Panc1 (cell line): ENCODE measurements at regions not wholly inside any gene's neighbourhood (a gene's known extent, or its start where the extent isn't known, plus 50 kb on each side); places are given as distances from the start of the nearest gene placed in this dataset.

Experiments
- ATAC-seq: fragments of 200-7000 bp; cut with Tn5 transposase; 2 replicates; pipeline ENCODE4 v1.9.1; 2020; ENCODE audit warnings: mild to moderate bottlenecking, moderate library complexity
- BruUV-seq: library from RNA; stranded (reverse); fragments of 400-500 nt; replicated peaks from 2 replicates; lab custom pipeline; 2021; lab: Mats Ljungman, UMichigan
- CTCF ChIA-PET: fragments of 300-600 bp; sonication (Branson Sonifier 250); formaldehyde crosslinking; loops from one replicate; lab custom pipeline; 2022; ENCODE audit warnings: antibody characterized with exemption; lab: Charles Lee
- POLR2A ChIA-PET: fragments of 300-600 bp; sonication (Branson Sonifier 250); formaldehyde crosslinking; loops from one replicate; lab custom pipeline; 2022; ENCODE audit warnings: antibody characterized with exemption; lab: Charles Lee
- DNase-seq: peaks from one replicate; pipeline ENCODE4 v3.0.0-alpha.2; 2010; ENCODE audit warnings: low read depth, low spot score
- H3K27ac ChIP-seq: 2 replicates; pipeline ENCODE4 v1.5.1; 2011; ENCODE audit warnings: mild to moderate bottlenecking, low read length, inconsistent platforms
- H3K27me3 ChIP-seq: fragments of 200-500 bp; sonication (Bioruptor generic); 2 replicates; pipeline ENCODE4 v1.6.0; 2014; ENCODE audit warnings: low read length, inconsistent platforms; ENCODE audit not compliant: control insufficient read depth, insufficient read depth
- H3K36me3 ChIP-seq: fragments of 200-500 bp; sonication (Bioruptor generic); 2 replicates; pipeline ENCODE4 v1.5.1; 2014; ENCODE audit warnings: inconsistent platforms, mild to moderate bottlenecking, low read length, moderate library complexity; ENCODE audit not compliant: control insufficient read depth, insufficient read depth
- H3K4me1 ChIP-seq: 2 replicates; pipeline ENCODE4 v1.5.1; 2011; ENCODE audit warnings: inconsistent platforms, mild to moderate bottlenecking, low read length, moderate library complexity; ENCODE audit not compliant: control insufficient read depth, insufficient read depth
- H3K4me3 ChIP-seq, 2 experiments: 2 replicates each; pipeline ENCODE4 v1.5.1; 2011 to 2012; ENCODE audit warnings: low read depth in 2 of 2, low read length in 2 of 2, mild to moderate bottlenecking in 2 of 2, inconsistent platforms in 1 of 2, moderate library complexity in 1 of 2
- H3K9me3 ChIP-seq: fragments of 200-500 bp; sonication (Bioruptor generic); 2 replicates; pipeline ENCODE4 v1.5.1; 2014; ENCODE audit warnings: low read depth, mild to moderate bottlenecking, inconsistent platforms, low read length, moderate library complexity; ENCODE audit not compliant: control insufficient read depth, insufficient read depth
- CTCF ChIP-seq: fragments of 450-650 bp; IDR thresholded peaks from 2 replicates; pipeline ENCODE4 v1.5.1; 2017; ENCODE audit warnings: mild to moderate bottlenecking
- POLR2AphosphoS5 ChIP-seq: IDR thresholded peaks from 2 replicates; pipeline ENCODE4 v1.6.1; 2012; ENCODE audit warnings: mild to moderate bottlenecking, low read depth, low read length, moderate library complexity
- REST ChIP-seq, 2 experiments: IDR thresholded peaks; 2 replicates each; pipeline ENCODE4 v1.6.1; 2011 to 2012; ENCODE audit warnings: low read depth in 2 of 2, control low read depth in 1 of 2, low read length in 1 of 2, mild to moderate bottlenecking in 1 of 2, moderate library complexity in 1 of 2; ENCODE audit not compliant: insufficient read depth in 1 of 2
- SIN3A ChIP-seq: IDR thresholded peaks from 2 replicates; pipeline ENCODE4 v1.6.1; 2012; ENCODE audit warnings: low read depth, mild to moderate bottlenecking, low read length, moderate library complexity, borderline replicate concordance; ENCODE audit not compliant: insufficient read depth
- TCF7L2 ChIP-seq: IDR thresholded peaks from 2 replicates; pipeline ENCODE4 v1.6.1; 2011; ENCODE audit warnings: mild to moderate bottlenecking, low read depth, low read length, inconsistent platforms
- in situ Hi-C: cut with HindIII; loops from 2 replicates; pipeline ENCODE4 v1.10.0; 2016; ENCODE audit warnings: low sequenced_read_pairs, low pct_unique_long_range_greater_than_20kb
- intact Hi-C: fragments of 100-400 bp; cut with micrococcal nuclease; formaldehyde crosslinking; loops from one replicate; pipeline ENCODE4 v1.10.0; 2022; ENCODE audit not compliant: unreplicated experiment

DNA sequence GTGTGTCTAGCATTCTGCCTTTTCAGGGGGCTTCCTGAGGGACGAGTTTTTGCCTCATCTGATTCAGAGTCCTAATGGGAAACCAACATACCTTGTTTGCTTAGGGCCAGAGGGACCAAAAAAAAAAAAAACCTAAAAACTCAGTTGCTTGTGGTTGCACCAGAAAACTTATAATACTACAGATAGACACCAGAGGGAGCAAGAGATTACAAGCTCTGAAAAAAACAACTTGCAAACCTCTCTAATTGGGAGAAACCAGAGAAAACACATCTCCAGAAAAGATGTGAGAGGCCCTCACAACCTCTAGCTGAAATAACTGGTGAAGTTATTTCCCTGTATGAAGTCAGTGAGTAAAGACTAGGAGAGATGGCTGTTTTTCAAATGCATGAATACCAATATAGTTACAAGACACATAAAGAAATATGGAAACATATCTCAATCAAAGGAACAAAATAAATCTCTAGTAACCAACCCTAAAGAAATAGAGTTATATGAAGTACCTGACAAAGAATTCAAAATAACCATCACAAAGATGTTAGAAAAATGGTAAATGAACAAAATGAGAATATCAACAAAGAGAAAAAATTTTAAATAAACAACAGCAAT lies 233.7 kb upstream of the NFIA start:
- Histone ChIP-seq H3K27ac (no peak overlapping the region), H3K4me1 (no peaks in the 10 kb centered on the region)
- in situ Hi-C loops, result no loop called here

DNA sequence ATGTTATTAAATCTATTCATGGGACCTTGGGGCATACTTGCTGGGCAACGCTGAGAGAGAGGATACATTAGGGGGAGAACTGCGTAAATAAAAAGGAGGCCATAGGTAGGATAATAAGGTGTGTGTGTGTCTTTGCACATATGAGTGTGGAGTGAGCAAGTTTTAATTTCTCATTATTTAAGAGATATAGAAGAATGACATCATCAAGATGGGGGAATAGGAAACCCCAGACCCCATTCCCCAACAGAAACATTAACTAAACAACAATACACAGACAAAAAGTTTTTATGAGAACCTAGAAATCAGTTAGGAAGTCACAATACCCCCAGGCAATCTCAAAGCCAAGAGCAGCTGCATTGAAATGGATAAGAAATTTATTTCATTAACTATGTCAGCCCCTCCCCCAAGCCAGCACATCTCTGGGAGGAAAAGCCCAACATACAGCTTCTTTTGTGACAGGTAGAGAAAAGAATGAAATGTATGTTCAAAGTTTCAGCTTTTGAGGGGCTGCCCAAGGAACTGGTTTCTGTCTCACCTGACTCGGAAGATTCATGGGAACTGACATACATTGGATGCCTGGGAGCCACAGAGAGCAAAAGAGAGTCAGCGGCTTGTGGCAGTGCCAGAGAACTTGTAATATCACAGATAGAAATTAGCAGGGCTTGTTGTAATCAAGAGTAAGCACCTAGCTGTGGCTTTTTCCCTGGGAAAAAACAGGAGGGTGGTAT lies 234.3 kb upstream of the NFIA start:
- DNase-seq (no peak), ATAC-seq (no peak)
- intact Hi-C loops (loop anchor here (2.0 kb wide), 1 partner anchor 195 kb away; no protein-coding TSS in a partner anchor), in situ Hi-C loops (no loop called here)
- Histone ChIP-seq H3K27me3 (no peaks in the 10 kb centered on the region), H3K27ac (no peak overlapping the region), H3K36me3 (no peaks in the 10 kb centered on the region), H3K4me3 (no peak overlapping the region), H3K9me3 (peaks cover 3% of the 10 kb centered on the region; the same call in 1 of the 2 replicates), H3K4me1 (no peaks in the 10 kb centered on the region)
- CTCF ChIA-PET, result interaction anchor here (0.7 to 1.0 kb wide), 6 partner anchors 10 to 1301 kb away, joined by 3 to 5 read pairs (median 4); no protein-coding TSS in a partner anchor
- POLR2A ChIA-PET, result no interaction called here
- no TSS peak for BruUV-seq
- TF ChIP-seq SIN3A (no peak), CTCF (no peak), POLR2AphosphoS5 (no peak), REST (IDR thresholded peaks at IDR 0.05; ENCODE audit: insufficient read depth in 1 of 2, low read depth in 2 of 2, low read length in 1 of 2) (no peak), TCF7L2 (no peak)

More for the DNA sequence above, 233.7 kb upstream of the NFIA start:
- Histone ChIP-seq H3K27me3 (no peaks in the 10 kb centered on the region), H3K9me3 (peaks cover 3% of the 10 kb centered on the region; the same call in 1 of the 2 replicates), H3K4me3 (no peak overlapping the region), H3K36me3 (no peaks in the 10 kb centered on the region)
- TF ChIP-seq CTCF, result peak; percentile 67
- TF ChIP-seq TCF7L2, result no peak
- DNase-seq, result peak; percentile 28
- BruUV-seq, result no TSS peak
- intact Hi-C loops, result loop anchor here (2.0 kb wide), 1 partner anchor 194 kb away; no protein-coding TSS in a partner anchor
- POLR2A ChIA-PET, result no interaction called here
- CTCF ChIA-PET, result interaction anchor here (0.6 to 1.0 kb wide), 9 partner anchors 9 to 1301 kb away, joined by 3 to 6 read pairs (median 4); no protein-coding TSS in a partner anchor
- no peak for ATAC-seq
